ENCODE measurements at regions not wholly inside any gene's neighbourhood (a gene's known extent, or its start where the extent isn't known, plus 50 kb on each side); places are given as distances from the start of the nearest gene placed in this dataset.

DNA sequence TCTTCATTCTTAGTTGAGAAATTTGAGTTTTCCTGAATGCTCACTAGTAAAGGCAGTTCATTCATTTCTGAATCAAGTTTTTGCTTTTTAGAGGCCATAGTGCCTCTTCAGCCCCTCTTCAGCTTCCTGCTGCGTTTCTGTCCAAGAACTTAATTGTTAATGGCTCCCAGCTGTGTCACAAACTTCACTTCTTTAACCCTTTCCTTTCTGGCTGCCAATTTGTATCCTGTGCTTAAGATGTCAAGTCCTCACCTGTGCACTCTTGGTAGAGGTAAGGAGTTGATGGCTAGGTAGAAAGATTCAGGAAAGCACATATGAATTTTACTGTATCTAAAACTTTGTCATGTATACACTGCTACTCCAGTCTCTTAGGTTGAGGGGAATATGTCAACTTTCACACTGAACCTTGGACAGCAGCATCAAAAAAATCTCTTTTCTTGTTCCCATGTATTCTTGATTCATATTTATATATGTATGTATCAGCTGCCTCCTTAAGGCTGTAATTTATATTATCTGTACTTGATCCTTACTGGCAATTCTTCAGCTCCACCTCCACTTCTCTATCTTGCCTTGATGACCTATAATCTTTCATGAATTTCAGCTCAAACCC is 612.8 kb downstream of the LMO4 start:
- no peaks in the 10 kb centered on the region for H3K36me3 ChIP-seq (ENCODE audit: control insufficient read depth in 2 of 2, insufficient read depth in 2 of 2, low read length in 1 of 2)
- H3K27ac ChIP-seq (ENCODE audit: low read depth in 2 of 2, low read length in 1 of 2): no peak overlapping the region
- H3K27me3 ChIP-seq (ENCODE audit: control insufficient read depth in 1 of 2, insufficient read depth in 2 of 2, low read length in 2 of 2): no peaks in the 10 kb centered on the region
- no peaks in the 10 kb centered on the region for H3K4me1 ChIP-seq (ENCODE audit: control insufficient read depth in 2 of 2, insufficient read depth in 2 of 2, low read length in 1 of 2)
- H3K9me3 ChIP-seq (ENCODE audit: control insufficient read depth in 2 of 2, insufficient read depth in 1 of 2, low read depth in 1 of 2, low read length in 1 of 2): no peaks in the 10 kb centered on the region
- H3K4me3 ChIP-seq (ENCODE audit: low read depth in 1 of 2, low read length in 2 of 2): no peak overlapping the region
- 22 to 23% methylated on average over 1 of the region's 1 CpG for WGBS, 2 donors

DNA sequence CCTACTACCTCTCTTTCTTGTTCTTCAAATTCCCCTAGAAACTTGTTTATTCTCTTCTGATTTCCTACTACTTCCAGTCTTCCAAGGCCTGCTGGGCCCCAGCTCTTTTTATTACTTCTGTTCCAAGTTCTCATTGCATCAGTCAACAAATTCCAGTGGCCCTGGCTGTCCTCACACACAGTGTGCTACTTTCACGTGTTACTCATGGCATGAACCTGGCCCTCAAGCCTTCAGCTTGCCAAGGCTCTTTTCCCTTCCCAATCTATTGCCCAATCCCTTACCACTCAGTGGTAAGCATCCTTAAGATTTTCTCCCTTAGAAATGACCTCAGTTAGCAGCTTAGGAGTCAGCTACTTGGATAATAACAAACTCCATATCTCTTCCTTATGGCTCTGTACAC is 613.5 kb downstream of the LMO4 start:
- Histone ChIP-seq H3K36me3 (ENCODE audit: control insufficient read depth in 2 of 2, insufficient read depth in 2 of 2, low read length in 1 of 2) (no peaks in the 10 kb centered on the region), H3K4me3 (ENCODE audit: low read depth in 1 of 2, low read length in 2 of 2) (no peak overlapping the region), H3K4me1 (ENCODE audit: control insufficient read depth in 2 of 2, insufficient read depth in 2 of 2, low read length in 1 of 2) (no peaks in the 10 kb centered on the region), H3K27me3 (ENCODE audit: control insufficient read depth in 1 of 2, insufficient read depth in 2 of 2, low read length in 2 of 2) (no peaks in the 10 kb centered on the region), H3K9me3 (ENCODE audit: control insufficient read depth in 2 of 2, insufficient read depth in 1 of 2, low read depth in 1 of 2, low read length in 1 of 2) (no peaks in the 10 kb centered on the region), H3K27ac (ENCODE audit: low read depth in 2 of 2, low read length in 1 of 2) (no peak overlapping the region)
- 51 to 60% methylated on average over 1 of the region's 1 CpG for WGBS, 2 donors

DNA sequence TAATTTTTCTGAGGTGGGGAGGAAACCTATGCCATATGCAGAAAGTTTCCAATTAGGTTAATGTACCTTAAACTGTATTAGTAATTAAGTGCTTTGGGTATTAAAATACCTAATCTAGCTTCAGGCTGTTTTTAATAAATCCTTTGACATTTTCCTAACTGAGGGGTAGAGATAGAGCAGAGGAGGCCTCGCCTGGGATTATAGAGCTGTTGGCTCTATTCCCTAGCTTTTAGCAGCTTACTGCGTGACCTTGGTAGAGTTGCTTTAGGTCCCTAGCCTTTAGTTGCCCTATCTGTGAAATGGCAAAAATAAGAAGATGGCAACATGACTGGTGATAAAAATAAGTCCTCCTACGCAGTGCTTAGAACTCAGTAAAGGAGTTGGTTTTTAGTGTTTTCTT is 621.0 kb downstream of the LMO4 start:
- Histone ChIP-seq H3K9me3 (ENCODE audit: control insufficient read depth in 2 of 2, insufficient read depth in 1 of 2, low read depth in 1 of 2, low read length in 1 of 2) (no peaks in the 10 kb centered on the region), H3K36me3 (ENCODE audit: control insufficient read depth in 2 of 2, insufficient read depth in 2 of 2, low read length in 1 of 2) (no peaks in the 10 kb centered on the region), H3K4me3 (ENCODE audit: low read depth in 1 of 2, low read length in 2 of 2) (no peak overlapping the region), H3K27me3 (ENCODE audit: control insufficient read depth in 1 of 2, insufficient read depth in 2 of 2, low read length in 2 of 2) (no peaks in the 10 kb centered on the region), H3K4me1 (ENCODE audit: control insufficient read depth in 2 of 2, insufficient read depth in 2 of 2, low read length in 1 of 2) (no peaks in the 10 kb centered on the region), H3K27ac (ENCODE audit: low read depth in 2 of 2, low read length in 1 of 2) (no peak overlapping the region)
- WGBS, 2 donors: 59 to 70% methylated on average over 3 of the region's 3 CpGs

DNA sequence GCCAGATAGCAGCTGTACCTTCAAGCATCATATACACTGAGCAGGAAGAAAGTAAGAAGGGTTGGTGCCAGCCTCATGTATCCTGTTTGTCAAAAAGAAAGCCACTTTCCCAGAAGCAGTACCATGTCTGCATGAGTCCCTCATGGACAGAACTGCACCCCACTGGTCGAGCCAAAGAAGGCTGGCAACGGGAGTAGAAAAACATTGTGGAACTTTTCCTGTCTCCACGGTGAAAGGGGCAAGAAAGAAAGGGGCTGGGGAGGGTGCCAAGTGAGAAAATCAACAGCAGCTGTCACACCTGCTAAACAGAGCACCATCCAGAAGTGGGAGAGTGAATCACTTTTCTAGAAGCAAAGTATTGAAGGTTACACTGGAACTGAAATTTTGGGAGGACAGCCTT is 621.7 kb downstream of the LMO4 start:
- no peaks in the 10 kb centered on the region for H3K4me1 ChIP-seq (ENCODE audit: control insufficient read depth in 2 of 2, insufficient read depth in 2 of 2, low read length in 1 of 2)
- whole genome bisulfite sequencing, 2 donors: 22 to 38% methylated on average over 3 of the region's 3 CpGs
- no peaks in the 10 kb centered on the region for H3K9me3 ChIP-seq (ENCODE audit: control insufficient read depth in 2 of 2, insufficient read depth in 1 of 2, low read depth in 1 of 2, low read length in 1 of 2)
- H3K36me3 ChIP-seq (ENCODE audit: control insufficient read depth in 2 of 2, insufficient read depth in 2 of 2, low read length in 1 of 2): no peaks in the 10 kb centered on the region
- no peak overlapping the region for H3K4me3 ChIP-seq (ENCODE audit: low read depth in 1 of 2, low read length in 2 of 2)
- no peak overlapping the region for H3K27ac ChIP-seq (ENCODE audit: low read depth in 2 of 2, low read length in 1 of 2)
- no peaks in the 10 kb centered on the region for H3K27me3 ChIP-seq (ENCODE audit: control insufficient read depth in 1 of 2, insufficient read depth in 2 of 2, low read length in 2 of 2)

DNA sequence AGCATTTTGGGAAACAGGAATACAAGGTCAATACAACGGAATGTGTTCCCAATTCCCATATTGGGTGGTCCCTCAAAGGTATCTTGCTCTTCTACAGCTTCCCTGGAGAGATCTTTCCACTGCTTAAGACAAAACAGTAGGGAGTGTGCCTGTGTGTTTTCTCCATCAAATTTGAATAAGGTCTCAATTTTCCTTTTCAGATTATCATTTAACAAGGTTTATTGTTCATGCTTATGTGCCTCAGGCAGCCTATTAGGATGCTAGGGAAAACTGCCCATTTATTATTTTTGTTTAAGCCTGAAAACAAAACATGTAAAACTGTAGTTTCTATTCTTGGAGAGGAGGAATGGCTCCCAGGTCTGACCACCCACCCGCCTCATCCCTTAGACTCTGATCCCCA is 622.7 kb downstream of the LMO4 start:
- Histone ChIP-seq H3K9me3 (ENCODE audit: control insufficient read depth in 2 of 2, insufficient read depth in 1 of 2, low read depth in 1 of 2, low read length in 1 of 2) (no peaks in the 10 kb centered on the region), H3K4me1 (ENCODE audit: control insufficient read depth in 2 of 2, insufficient read depth in 2 of 2, low read length in 1 of 2) (no peaks in the 10 kb centered on the region), H3K27ac (ENCODE audit: low read depth in 2 of 2, low read length in 1 of 2) (no peak overlapping the region), H3K4me3 (ENCODE audit: low read depth in 1 of 2, low read length in 2 of 2) (no peak overlapping the region), H3K27me3 (ENCODE audit: control insufficient read depth in 1 of 2, insufficient read depth in 2 of 2, low read length in 2 of 2) (no peaks in the 10 kb centered on the region), H3K36me3 (ENCODE audit: control insufficient read depth in 2 of 2, insufficient read depth in 2 of 2, low read length in 1 of 2) (no peaks in the 10 kb centered on the region)
- 77 to 82% methylated on average over 2 of the region's 2 CpGs for WGBS, 2 donors

DNA sequence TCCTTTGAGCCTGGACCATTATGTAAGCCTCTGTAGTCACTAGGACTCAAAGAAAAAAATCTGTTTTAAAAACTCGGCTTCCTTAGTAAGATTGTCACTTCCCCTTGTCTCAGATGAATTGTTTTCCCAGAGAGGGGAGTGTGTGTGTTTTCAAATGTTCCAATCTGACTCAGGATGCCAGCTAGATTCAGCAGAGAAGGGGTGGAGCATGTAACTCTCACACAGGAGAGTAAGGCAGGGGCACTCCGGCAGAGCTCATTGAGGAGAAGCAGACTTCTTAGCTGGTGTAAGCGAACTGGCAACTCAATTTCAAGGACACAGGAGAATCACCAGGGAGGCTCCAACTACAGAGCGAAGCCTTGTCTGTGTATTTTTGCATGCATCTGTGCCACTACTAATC is 623.2 kb downstream of the LMO4 start:
- Histone ChIP-seq H3K36me3 (ENCODE audit: control insufficient read depth in 2 of 2, insufficient read depth in 2 of 2, low read length in 1 of 2) (no peaks in the 10 kb centered on the region), H3K27ac (ENCODE audit: low read depth in 2 of 2, low read length in 1 of 2) (no peak overlapping the region), H3K27me3 (ENCODE audit: control insufficient read depth in 1 of 2, insufficient read depth in 2 of 2, low read length in 2 of 2) (no peaks in the 10 kb centered on the region), H3K9me3 (ENCODE audit: control insufficient read depth in 2 of 2, insufficient read depth in 1 of 2, low read depth in 1 of 2, low read length in 1 of 2) (no peaks in the 10 kb centered on the region), H3K4me1 (ENCODE audit: control insufficient read depth in 2 of 2, insufficient read depth in 2 of 2, low read length in 1 of 2) (no peaks in the 10 kb centered on the region), H3K4me3 (ENCODE audit: low read depth in 1 of 2, low read length in 2 of 2) (no peak overlapping the region)
- 64 to 67% methylated on average over 4 of the region's 4 CpGs for WGBS, 2 donors

DNA sequence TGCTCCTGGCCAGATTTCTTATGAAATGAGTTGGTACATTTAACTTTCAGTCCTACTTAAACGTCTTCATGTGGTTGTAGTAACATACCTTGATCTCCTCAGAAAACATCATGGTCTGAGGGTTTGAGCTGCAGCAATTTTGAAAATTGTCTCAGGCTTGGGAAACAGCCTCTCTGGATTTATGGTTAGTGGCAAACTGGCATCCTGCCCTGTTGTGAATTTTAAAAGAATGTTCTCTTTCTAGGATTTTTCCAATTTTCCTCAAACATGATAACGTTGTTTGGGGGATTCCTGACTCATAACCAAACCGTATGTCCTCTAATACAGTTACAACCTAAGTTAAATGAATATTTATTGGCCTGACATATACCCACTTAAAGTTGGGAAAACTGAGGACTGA is 624.4 kb downstream of the LMO4 start:
- no peaks in the 10 kb centered on the region for H3K27me3 ChIP-seq (ENCODE audit: control insufficient read depth in 1 of 2, insufficient read depth in 2 of 2, low read length in 2 of 2)
- WGBS, 2 donors: 72 to 78% methylated on average over 3 of the region's 3 CpGs
- H3K4me1 ChIP-seq (ENCODE audit: control insufficient read depth in 2 of 2, insufficient read depth in 2 of 2, low read length in 1 of 2): no peaks in the 10 kb centered on the region
- no peak overlapping the region for H3K27ac ChIP-seq (ENCODE audit: low read depth in 2 of 2, low read length in 1 of 2)
- no peaks in the 10 kb centered on the region for H3K36me3 ChIP-seq (ENCODE audit: control insufficient read depth in 2 of 2, insufficient read depth in 2 of 2, low read length in 1 of 2)
- H3K4me3 ChIP-seq (ENCODE audit: low read depth in 1 of 2, low read length in 2 of 2): no peak overlapping the region
- no peaks in the 10 kb centered on the region for H3K9me3 ChIP-seq (ENCODE audit: control insufficient read depth in 2 of 2, insufficient read depth in 1 of 2, low read depth in 1 of 2, low read length in 1 of 2)

DNA sequence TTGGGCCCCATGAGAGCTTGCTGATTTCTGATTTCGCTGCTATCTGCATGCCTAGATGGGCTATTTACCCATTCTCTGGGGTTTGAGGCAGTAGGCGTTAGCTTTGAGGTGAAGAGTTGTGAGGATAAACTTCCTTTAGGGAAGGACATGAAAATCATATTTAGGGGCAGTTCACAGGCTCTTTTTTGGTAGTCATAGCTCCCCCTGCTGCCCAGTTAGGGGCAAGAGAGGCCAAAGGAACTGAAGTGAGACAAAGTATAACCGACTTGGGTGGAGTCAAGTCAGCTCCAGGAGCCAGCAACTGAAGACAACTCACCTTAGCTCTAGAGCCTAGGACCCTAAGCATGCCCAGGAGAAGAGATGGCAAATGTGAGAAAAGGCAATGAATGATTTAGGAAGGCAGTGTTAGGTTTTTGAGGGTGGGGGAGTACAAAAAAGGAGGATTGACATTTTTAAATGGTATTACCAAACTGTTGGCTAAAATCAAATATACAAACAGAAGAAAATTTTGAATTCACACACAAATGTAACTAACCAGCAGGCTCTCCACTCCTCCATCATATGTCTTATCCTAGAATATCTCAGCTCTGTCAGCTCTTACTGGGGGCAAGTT is 625.2 kb downstream of the LMO4 start:
- no peaks in the 10 kb centered on the region for H3K9me3 ChIP-seq (ENCODE audit: control insufficient read depth in 2 of 2, insufficient read depth in 1 of 2, low read depth in 1 of 2, low read length in 1 of 2)
- H3K4me1 ChIP-seq (ENCODE audit: control insufficient read depth in 2 of 2, insufficient read depth in 2 of 2, low read length in 1 of 2): no peaks in the 10 kb centered on the region
- WGBS, 2 donors: 19 to 25% methylated on average over 3 of the region's 3 CpGs
- H3K27ac ChIP-seq (ENCODE audit: low read depth in 2 of 2, low read length in 1 of 2): no peak overlapping the region
- no peaks in the 10 kb centered on the region for H3K36me3 ChIP-seq (ENCODE audit: control insufficient read depth in 2 of 2, insufficient read depth in 2 of 2, low read length in 1 of 2)
- no peak overlapping the region for H3K4me3 ChIP-seq (ENCODE audit: low read depth in 1 of 2, low read length in 2 of 2)
- no peaks in the 10 kb centered on the region for H3K27me3 ChIP-seq (ENCODE audit: control insufficient read depth in 1 of 2, insufficient read depth in 2 of 2, low read length in 2 of 2)

DNA sequence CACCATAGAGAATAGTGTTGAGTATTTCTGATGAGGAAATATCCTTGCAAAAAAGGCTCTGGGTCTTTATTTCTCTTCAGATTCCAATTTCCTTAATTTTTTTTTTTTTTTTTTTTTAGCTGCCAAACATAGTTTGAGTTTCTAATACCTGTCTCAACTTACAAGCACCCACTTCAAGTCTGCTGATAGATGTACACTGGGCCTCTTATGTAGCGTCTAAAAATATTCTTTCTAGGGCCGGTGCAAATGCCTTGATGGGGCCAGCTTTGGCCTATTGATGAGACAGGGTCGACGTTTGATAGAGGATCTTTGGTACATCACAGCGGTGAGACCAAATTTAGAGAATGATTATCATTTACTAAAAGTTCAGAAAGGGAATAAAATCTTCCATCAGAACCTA is 626.4 kb downstream of the LMO4 start:
- 93 to 94% methylated on average over 5 of the region's 5 CpGs for WGBS, 2 donors
- Histone ChIP-seq H3K36me3 (ENCODE audit: control insufficient read depth in 2 of 2, insufficient read depth in 2 of 2, low read length in 1 of 2) (no peaks in the 10 kb centered on the region), H3K4me3 (ENCODE audit: low read depth in 1 of 2, low read length in 2 of 2) (no peak overlapping the region), H3K27me3 (ENCODE audit: control insufficient read depth in 1 of 2, insufficient read depth in 2 of 2, low read length in 2 of 2) (no peaks in the 10 kb centered on the region), H3K27ac (ENCODE audit: low read depth in 2 of 2, low read length in 1 of 2) (no peak overlapping the region), H3K9me3 (ENCODE audit: control insufficient read depth in 2 of 2, insufficient read depth in 1 of 2, low read depth in 1 of 2, low read length in 1 of 2) (no peaks in the 10 kb centered on the region), H3K4me1 (ENCODE audit: control insufficient read depth in 2 of 2, insufficient read depth in 2 of 2, low read length in 1 of 2) (no peaks in the 10 kb centered on the region)

DNA sequence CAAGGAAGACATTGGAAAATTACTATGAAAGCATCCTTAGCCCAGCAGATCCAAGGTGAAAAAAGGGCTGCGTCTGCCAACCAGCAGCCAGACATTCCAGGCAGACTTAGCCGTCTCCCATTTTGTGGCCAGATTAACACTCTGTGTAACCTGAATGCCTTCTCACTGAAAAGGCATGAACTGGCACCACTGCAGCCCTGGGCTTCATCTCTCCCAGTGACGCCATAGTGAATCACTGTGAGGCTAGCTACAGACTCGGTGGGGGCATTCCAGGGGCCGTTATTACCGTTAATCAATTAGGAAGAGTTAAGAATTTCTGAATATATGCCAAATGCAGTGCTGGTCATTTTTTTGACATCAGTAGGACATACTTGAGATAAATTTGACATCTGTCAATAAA is 627.4 kb downstream of the LMO4 start:
- H3K4me3 ChIP-seq (ENCODE audit: low read depth in 1 of 2, low read length in 2 of 2): no peak overlapping the region
- H3K27me3 ChIP-seq (ENCODE audit: control insufficient read depth in 1 of 2, insufficient read depth in 2 of 2, low read length in 2 of 2): no peaks in the 10 kb centered on the region
- 39 to 52% methylated on average over 6 of the region's 6 CpGs for WGBS, 2 donors
- no peaks in the 10 kb centered on the region for H3K4me1 ChIP-seq (ENCODE audit: control insufficient read depth in 2 of 2, insufficient read depth in 2 of 2, low read length in 1 of 2)
- no peak overlapping the region for H3K27ac ChIP-seq (ENCODE audit: low read depth in 2 of 2, low read length in 1 of 2)
- no peaks in the 10 kb centered on the region for H3K36me3 ChIP-seq (ENCODE audit: control insufficient read depth in 2 of 2, insufficient read depth in 2 of 2, low read length in 1 of 2)
- no peaks in the 10 kb centered on the region for H3K9me3 ChIP-seq (ENCODE audit: control insufficient read depth in 2 of 2, insufficient read depth in 1 of 2, low read depth in 1 of 2, low read length in 1 of 2)

Data from esophagus (tissue), 2 donors.